ENCODE measurements at regions not wholly inside any gene's neighbourhood (a gene's known extent, or its start where the extent isn't known, plus 50 kb on each side); places are given as distances from the start of the nearest gene placed in this dataset.

DNA sequence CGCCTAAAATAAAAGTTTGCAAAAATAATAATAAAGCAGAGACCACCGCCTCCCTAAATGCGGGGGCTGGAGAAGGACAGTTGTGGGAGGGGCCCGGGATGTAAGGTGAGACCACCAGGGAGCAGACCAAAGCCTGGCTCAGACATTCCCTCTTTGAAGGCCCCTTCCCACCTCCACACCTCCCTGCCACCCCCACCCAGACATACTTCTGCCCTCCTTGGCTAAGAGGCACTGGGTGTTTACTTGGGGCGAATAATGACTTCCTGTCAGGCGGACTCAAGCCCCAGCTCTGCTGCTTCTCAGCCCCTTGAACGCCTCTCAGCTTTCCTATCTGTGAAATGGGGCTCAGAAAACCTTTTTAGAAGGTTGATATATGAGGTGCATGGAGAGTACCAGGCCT lies 58.8 kb upstream of the GGTA1 start:
- TF ChIP-seq POLR2A (IDR thresholded peaks at IDR 0.05; ENCODE audit: low read length): no peak
- no peak for TF ChIP-seq GATA1 (IDR thresholded peaks at IDR 0.05; ENCODE audit: low read depth, low read length)
